Psoas muscle (tissue), 7 donors: ENCODE measurements at regions not wholly inside any gene's neighbourhood (a gene's known extent, or its start where the extent isn't known, plus 50 kb on each side); places are given as distances from the start of the nearest gene placed in this dataset.

Experiments
- ATAC-seq, 4 donors: fragments of 200-7000 bp; cut with Tn5 transposase; one replicate each; pipeline ENCODE4 v1.9.1; 2020; ENCODE audit warnings: moderate library complexity in 3 of 4, mild to moderate bottlenecking in 2 of 4
- DNase-seq, 2 donors: peaks; one replicate each; pipeline ENCODE4 v3.0.0-alpha.2; 2020
- H3K27ac ChIP-seq: fragments of 200-600 bp; one replicate; pipeline ENCODE4 v1.8.0; 2022
- H3K27me3 ChIP-seq, 3 donors: fragments of 200-600 bp in 1 of 3; one replicate each; pipeline versions ENCODE4 v1.6.1 to v1.8.0; 2013 to 2022; ENCODE audit warnings: low read length in 2 of 3, mild to moderate bottlenecking in 2 of 3, moderate library complexity in 1 of 3; ENCODE audit not compliant: insufficient read depth in 3 of 3
- H3K36me3 ChIP-seq, 2 donors: fragments of 200-600 bp in 1 of 2; one replicate each; pipeline versions ENCODE4 v1.6.1 to v1.8.0; 2013 to 2022; ENCODE audit warnings: low read depth in 1 of 2, mild to moderate bottlenecking in 1 of 2, moderate library complexity in 1 of 2; ENCODE audit not compliant: insufficient read depth in 1 of 2
- H3K4me1 ChIP-seq: fragments of 200-600 bp; one replicate; pipeline ENCODE4 v1.8.0; 2022
- H3K4me3 ChIP-seq: fragments of 200-600 bp; one replicate; pipeline ENCODE4 v1.8.0; 2022; ENCODE audit warnings: mild to moderate bottlenecking
- H3K9me3 ChIP-seq: fragments of 200-600 bp; one replicate; pipeline ENCODE4 v1.8.0; 2022
- CTCF ChIP-seq: fragments of 200-600 bp; IDR thresholded peaks from one replicate; pipeline ENCODE4 v1.8.0; 2022; ENCODE audit warnings: antibody characterized with exemption
- whole genome bisulfite sequencing, 3 donors: extraction: QIAGEN DNeasy Blood & Tissue Kit; methylation state at CpG; one replicate each; pipeline versions ENCODE4 v1.1.6 to v1.1.7; 2013; 5-methylcytosine and 5-hydroxymethylcytosine counted together
- intact Hi-C, 2 donors: fragments of 100-400 bp; cut with DNase I; formaldehyde crosslinking; loops; one replicate each; pipeline versions ENCODE4 v1.11.0 to v1.14.2; 2022
- donor health status: healthy with polysubstance abuse.
- donor health status: DM: no; HTN: no; CAD: no; lungs with moderate emphysema.
- donor health status: Bipolar disorder and iron deficiency.
- donor health status: healthy.
- donor health status: DM: yes; HTN: yes; CAD: no.
- donor health status: DM: no; HTN: no; CAD: no.
- donor health status: DM: yes; HTN: yes; CAD: no.

DNA sequence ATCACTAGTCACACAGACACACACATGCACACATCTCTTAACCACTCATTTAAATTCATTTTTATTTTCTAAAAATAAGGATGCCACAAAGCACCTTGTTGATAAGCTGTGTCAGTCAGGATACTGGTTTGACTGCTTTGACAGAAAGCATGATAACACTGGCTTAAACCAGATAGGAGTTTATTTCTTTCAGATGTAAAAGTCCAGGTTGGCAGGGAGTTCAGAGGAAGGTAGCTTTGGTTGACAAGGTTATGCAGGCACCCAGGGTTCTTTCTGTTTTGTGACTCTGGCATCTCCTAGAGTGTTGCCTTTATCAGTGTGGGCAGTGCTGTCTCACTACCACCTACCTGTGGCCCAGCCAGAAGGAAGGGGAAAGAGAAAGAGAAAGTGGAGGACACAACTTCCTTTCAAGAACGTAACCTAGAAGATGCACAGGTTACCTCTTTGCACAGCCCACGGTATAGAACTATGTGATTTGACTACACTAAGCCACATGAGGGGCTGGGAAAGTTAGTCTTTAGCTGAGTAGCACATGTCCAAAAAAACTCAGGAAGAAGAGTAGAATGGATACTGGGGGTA, 334.7 kb downstream of the OSTF1 start:
- Histone ChIP-seq H3K36me3 (no peaks in the 10 kb centered on the region), H3K4me3 (no peak overlapping the region), H3K27me3 (no peaks in the 10 kb centered on the region), H3K27ac (no peak overlapping the region), H3K4me1 (no peaks in the 10 kb centered on the region), H3K9me3 (no peaks in the 10 kb centered on the region)
- intact Hi-C loops = no loop called here
- TF ChIP-seq CTCF = no peak
- ATAC-seq (no peak), DNase-seq (no peak)
- WGBS, 3 donors = 84 to 91% (median 88%) methylated on average over 2 of the region's 2 CpGs

DNA sequence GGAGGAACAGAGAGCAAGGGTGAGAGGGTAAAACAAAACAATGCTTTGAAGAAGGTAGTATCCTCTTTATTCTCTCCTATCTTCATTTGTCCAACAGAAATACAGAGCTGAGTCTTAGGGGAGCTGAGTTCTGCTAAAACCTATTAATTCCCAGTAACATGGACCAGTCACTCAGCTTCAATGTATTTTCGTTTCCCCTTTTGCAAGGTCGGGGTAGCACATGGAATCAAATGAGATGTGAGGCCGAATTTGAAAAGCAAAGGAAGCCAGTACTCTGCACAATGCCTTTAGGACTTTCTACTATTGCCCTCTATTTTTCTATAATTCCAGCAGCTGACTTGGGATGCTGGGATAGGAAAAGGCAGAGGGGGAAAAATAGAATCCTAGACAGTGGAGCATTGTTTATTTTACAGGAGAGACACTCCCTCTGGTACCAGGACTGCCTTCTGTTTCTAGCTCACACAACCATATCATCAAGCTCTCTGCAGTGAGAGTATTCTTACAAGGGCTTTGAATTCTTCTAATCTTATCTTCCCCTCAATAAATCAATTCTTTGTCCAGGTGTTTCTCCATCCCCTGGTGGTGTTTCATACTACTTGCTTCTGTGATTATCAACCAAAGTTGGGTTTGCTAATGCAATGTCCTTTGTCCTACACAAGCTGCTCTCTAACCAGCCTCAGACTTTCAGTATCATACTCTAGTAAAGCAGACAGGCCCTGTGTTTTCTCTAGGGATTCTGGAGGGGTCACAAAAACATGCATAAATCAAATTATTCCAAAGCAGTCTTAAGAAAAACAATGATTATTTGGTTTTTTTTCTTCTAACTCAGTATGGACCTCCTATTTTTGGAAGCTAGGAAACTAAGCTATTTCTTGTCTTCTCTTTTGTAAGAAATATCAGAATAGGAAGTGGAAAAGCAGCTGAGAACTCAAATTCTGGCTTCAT, 341.5 kb downstream of the OSTF1 start:
- intact Hi-C loops = no loop called here
- Histone ChIP-seq H3K4me3 (no peak overlapping the region), H3K36me3 (no peaks in the 10 kb centered on the region), H3K27ac (no peak overlapping the region), H3K9me3 (no peaks in the 10 kb centered on the region), H3K4me1 (no peaks in the 10 kb centered on the region), H3K27me3 (no peaks in the 10 kb centered on the region)
- DNase-seq (no peak), ATAC-seq (no peak)
- 64 to 75% (median 75%) methylated on average over 3 of the region's 3 CpGs for WGBS, 3 donors
- TF ChIP-seq CTCF = no peak

DNA sequence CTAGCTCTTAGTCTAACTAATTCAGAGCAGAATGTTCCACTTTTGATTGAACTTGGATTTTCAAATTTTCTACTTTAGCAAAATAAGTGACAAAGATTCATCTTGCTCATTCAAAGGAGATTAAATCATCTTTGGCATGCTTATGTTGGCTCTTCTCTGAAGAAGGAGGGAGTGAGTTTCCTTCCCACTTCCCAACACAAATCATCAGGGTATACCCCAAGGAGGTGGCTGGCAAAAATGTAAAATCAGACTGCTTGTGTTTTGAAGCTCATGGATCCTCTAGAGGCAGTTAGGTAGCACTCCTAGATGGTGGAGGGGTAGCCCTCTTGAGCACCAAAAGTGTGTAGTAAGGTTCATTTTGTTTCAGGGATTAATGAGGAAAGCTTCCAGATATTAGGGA, 343.1 kb downstream of the OSTF1 start:
- intact Hi-C loops = no loop called here
- peak in 2 of 4 donors; percentile 32 to 77 for ATAC-seq

GRCh38 chr9:75432386-75432785, 344.1 kb downstream of the OSTF1 start:
- Histone ChIP-seq H3K9me3 (no peaks in the 10 kb centered on the region), H3K36me3 (no peaks in the 10 kb centered on the region), H3K27ac (no peak overlapping the region), H3K4me1 (no peaks in the 10 kb centered on the region), H3K4me3 (no peak overlapping the region), H3K27me3 (no peaks in the 10 kb centered on the region)
- 35 to 50% (median 35%) methylated on average over 1 of the region's 1 CpG for WGBS, 3 donors
- ATAC-seq (no peak), DNase-seq (peak in 1 of 2 donors; percentile 16)
- intact Hi-C loops = no loop called here
- no peak for TF ChIP-seq CTCF

More for the DNA sequence above, 343.1 kb downstream of the OSTF1 start:
- Histone ChIP-seq H3K9me3 (no peaks in the 10 kb centered on the region), H3K4me3 (no peak overlapping the region), H3K36me3 (no peaks in the 10 kb centered on the region), H3K4me1 (no peaks in the 10 kb centered on the region), H3K27me3 (no peaks in the 10 kb centered on the region), H3K27ac (no peak overlapping the region)
- no peak for DNase-seq
- no peak for TF ChIP-seq CTCF
